Renal cortex interstitium (tissue), 11 donors: ENCODE measurements at regions not wholly inside any gene's neighbourhood (a gene's known extent, or its start where the extent isn't known, plus 50 kb on each side); places are given as distances from the start of the nearest gene placed in this dataset.

Experiments
- DNase-seq, 11 donors: peaks; one replicate each; pipeline ENCODE4 v3.0.0-alpha.2; 2013; ENCODE audit warnings: low read depth in 9 of 11, low spot score in 4 of 11; ENCODE audit errors: extremely low read depth in 1 of 11

- DNase-seq = no peak
Measured at GRCh38 chr1:43048601-43049011, 89.9 kb upstream of the SLC2A1 start.

GRCh38 chr1:43047135-43047534, 88.5 kb upstream of the SLC2A1 start:
- no peak for DNase-seq

- no peak for DNase-seq
Measured at GRCh38 chr1:43044572-43045361, 86.1 kb upstream of the SLC2A1 start.

GRCh38 chr1:43043695-43044094, 85.0 kb upstream of the SLC2A1 start:
- DNase-seq = no peak

- DNase-seq = no peak
Measured at GRCh38 chr1:43042773-43043457, 84.2 kb upstream of the SLC2A1 start.

- no peak for DNase-seq
Measured at GRCh38 chr1:43042127-43042526, 83.5 kb upstream of the SLC2A1 start.

GRCh38 chr1:43041591-43041990, 82.9 kb upstream of the SLC2A1 start:
- no peak for DNase-seq

GRCh38 chr1:43039228-43040055, 80.8 kb upstream of the SLC2A1 start:
- no peak for DNase-seq

GRCh38 chr1:43038232-43038935, 79.7 kb upstream of the SLC2A1 start:
- no peak for DNase-seq

GRCh38 chr1:43037466-43037865, 78.8 kb upstream of the SLC2A1 start:
- no peak for DNase-seq

- no peak for DNase-seq
Measured at GRCh38 chr1:43036932-43037331, 78.3 kb upstream of the SLC2A1 start.

- no peak for DNase-seq
Measured at GRCh38 chr1:43035821-43036741, 77.4 kb upstream of the SLC2A1 start.

- DNase-seq = no peak
Measured at GRCh38 chr1:43034778-43035177, 76.1 kb upstream of the SLC2A1 start.

GRCh38 chr1:43034195-43034658, 75.6 kb upstream of the SLC2A1 start:
- DNase-seq = no peak

GRCh38 chr1:43031316-43032203, 72.9 kb upstream of the SLC2A1 start:
- DNase-seq = no peak

GRCh38 chr1:43024905-43025304, 66.2 kb upstream of the SLC2A1 start:
- DNase-seq = no peak
